KBM-7 (cell line): ENCODE measurements at regions not wholly inside any gene's neighbourhood (a gene's known extent, or its start where the extent isn't known, plus 50 kb on each side); places are given as distances from the start of the nearest gene placed in this dataset.
"Not testable (repeated sequence)": the region's sequence is repeated elsewhere in the genome, so short reads cannot be mapped to it uniquely, and the experiment has no call there.

Experiments
- DNase-seq: peaks from one replicate; pipeline ENCODE4 v3.0.0-alpha.2; 2015
- in situ Hi-C: fragments of 300-500 bp; cut with MboI; formaldehyde crosslinking; loops from 2 replicates; pipeline ENCODE4 v1.14.3; 2020; ENCODE audit warnings: low sequenced_read_pairs, low pct_unique_long_range_greater_than_20kb, mixed read lengths

DNA sequence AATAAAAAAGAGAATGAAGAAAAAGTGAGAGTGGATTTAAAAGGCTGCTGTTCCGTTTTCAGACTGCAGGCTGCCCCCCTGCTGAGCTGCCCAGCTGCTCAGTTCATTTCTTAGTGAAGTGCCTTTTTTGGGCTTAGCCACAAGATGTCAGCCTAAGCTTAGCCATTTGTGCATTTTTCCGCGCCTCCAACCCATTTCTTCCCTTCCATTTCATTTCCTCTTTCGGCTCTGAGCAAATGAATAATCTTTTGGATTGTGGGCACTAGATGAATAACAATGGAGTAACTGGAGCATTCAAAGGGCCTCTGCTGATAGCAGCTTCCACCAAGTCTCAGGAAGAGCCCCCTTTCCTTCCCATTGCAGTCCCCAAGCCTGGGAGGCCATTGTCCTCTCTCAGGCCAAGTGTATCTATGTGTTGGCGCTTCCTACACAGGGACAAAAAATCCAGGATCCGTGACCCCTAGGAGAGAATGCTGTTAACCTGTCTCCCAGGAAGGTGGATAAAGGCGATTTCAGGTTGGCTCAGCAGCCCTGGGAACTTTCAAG is 83.5 kb upstream of the SPTLC3 start:
- DNase-seq: peak; percentile 83
- in situ Hi-C loops: no loop called here

GRCh38 chr20:12925863-12926793 is 82.6 kb upstream of the SPTLC3 start:
- DNase-seq: no peak
- in situ Hi-C loops: no loop called here

DNA sequence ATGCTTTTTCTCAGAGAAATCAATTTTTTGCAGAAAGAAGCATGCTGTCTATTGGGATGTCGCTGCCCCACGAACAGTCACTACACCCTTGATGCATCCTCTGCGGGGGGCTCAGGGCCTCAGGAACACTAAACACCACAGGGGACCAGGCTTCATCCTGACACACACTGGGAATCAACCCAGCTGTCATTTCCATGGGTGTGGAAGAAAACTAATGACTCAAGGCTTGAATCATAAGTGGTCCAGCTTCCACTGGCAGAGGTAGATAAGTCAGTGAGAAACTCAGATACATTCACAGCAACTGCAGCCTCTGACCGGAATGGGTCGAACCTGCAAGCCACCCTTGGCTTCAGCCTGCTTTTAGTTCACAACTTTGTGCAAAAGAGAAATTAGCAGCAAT is 81.3 kb upstream of the SPTLC3 start:
- DNase-seq: no peak
- in situ Hi-C loops: no loop called here

DNA sequence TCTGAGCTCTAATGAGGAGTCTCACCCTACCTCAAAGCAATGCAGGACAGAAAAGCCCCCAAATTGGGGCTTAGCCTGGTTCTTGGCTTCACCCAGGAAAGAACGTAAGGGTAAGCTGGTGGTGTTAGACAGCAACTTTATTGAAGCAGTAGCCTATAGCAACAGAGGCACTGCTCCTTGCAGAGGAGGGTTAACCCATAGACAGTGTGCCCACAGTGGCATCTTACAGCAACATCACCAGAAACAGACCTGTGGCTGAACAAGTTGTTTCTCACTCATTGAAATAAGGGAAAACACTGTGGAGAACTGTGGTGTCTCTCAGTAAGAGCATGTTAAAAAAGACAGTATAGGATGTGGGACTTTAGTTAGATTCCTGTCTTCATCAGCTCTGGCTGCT is 80.4 kb upstream of the SPTLC3 start:
- DNase-seq: no peak
- in situ Hi-C loops: no loop called here

DNA sequence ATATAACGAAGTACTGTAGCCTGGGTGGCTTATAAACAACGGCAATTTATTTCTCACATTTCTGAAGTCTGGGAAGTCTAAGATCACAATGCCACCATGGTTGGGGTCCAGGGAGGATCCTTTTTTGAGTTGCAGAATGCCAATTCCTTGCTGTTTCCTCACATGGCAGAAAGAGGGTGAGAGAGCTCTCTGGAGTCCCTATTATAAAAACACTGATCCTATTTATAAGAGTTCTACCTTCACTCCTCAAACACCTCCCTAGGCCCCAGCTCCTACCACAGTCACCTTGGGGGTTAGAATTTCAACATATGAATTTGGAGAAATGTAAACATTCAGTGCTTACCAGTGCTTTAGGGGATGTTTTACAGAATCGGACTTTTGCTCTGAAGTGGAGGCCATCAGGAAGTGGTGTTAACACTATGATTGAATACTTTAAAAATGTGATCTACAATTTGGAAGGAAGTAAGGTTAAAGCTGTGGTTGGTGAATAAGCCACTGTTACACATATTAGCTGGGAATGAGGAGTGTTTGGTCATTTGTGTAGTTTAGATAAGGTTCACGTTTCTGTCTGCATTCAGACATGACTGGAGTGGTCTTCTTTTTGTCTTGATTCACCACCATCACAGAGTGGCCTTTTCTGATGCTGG is 79.9 kb upstream of the SPTLC3 start:
- in situ Hi-C loops: no loop called here
- DNase-seq: peak; percentile 23

DNA sequence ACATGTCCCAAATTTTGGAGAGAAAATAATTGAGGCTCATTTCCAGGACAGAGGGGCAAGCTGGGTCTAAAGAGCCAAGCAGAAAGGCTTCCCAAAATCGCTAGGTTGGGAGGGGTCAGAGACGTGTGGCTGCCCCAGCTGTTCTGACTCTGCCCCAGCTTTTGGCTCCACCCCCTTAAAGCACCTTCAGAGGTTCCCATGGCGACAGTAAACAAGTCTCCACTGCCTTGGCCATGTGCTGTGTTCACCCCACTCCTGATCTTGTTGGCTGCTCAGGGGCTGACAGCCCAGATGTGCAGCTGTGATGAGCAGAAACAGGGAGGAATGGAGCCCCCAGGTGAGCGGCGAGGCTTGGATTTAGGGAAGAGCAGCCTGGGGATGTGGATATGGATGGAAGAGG is 72.8 kb upstream of the SPTLC3 start:
- DNase-seq: no peak
- in situ Hi-C loops: no loop called here

GRCh38 chr20:12936524-12936923 is 72.2 kb upstream of the SPTLC3 start:
- in situ Hi-C loops: no loop called here

GRCh38 chr20:12941025-12941424 is 67.7 kb upstream of the SPTLC3 start:
- in situ Hi-C loops: no loop called here
- DNase-seq: no peak

More at GRCh38 chr20:12936524-12936923, 72.2 kb upstream of the SPTLC3 start:
- no peak for DNase-seq

GRCh38 chr20:12942123-12942522 is 66.6 kb upstream of the SPTLC3 start:
- in situ Hi-C loops: no loop called here
- DNase-seq: no peak

GRCh38 chr20:12946789-12947188 is 62.0 kb upstream of the SPTLC3 start:
- no peak for DNase-seq
- in situ Hi-C loops: no loop called here

DNA sequence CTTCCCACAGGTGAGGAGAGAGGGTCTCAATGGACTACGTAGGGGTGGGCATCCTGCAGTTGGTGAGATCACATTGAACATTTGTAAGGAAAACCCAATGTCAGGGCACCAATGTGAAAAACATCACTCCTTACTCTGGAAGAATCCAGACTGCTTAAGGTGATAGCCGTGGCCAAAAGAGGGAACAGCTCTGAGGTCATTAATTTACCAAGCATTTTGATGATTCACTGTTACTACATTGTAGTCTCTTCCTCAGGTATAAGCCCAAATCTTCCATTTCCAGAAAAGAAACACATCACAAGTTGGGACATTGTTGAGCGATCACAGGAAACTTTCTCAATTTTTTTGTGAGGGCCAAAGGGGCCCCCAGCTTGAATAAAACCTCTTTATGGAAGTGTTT is 61.1 kb upstream of the SPTLC3 start:
- in situ Hi-C loops: no loop called here
- DNase-seq: no peak

- in situ Hi-C loops: no loop called here
These were observed 59.3 kb upstream of the SPTLC3 start for GRCh38 chr20:12949429-12949980.

GRCh38 chr20:12954254-12954653 is 54.5 kb upstream of the SPTLC3 start:
- in situ Hi-C loops, DNase-seq: not testable (repeated sequence)

More at GRCh38 chr20:12949429-12949980, 59.3 kb upstream of the SPTLC3 start:
- no peak for DNase-seq

DNA sequence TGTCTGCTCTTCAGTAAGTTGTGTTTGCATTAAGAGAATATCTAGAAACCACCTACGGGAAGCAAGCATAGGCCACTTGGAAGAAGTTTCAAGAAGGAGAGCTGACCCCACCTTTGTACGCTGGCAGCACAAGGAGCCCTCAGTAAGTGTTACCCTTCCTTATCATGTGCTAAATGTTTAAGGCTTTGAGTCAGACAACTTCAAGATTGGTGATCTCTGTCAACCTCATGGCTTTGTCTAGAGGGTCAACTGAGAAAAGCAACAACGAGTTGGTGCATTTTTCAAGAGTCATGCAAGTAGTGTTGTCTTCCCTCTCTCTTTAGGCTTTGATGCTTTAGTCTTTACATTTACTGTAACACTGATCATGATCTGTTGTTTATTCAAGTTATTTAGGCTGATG is 53.2 kb upstream of the SPTLC3 start:
- in situ Hi-C loops: no loop called here
- no peak for DNase-seq

- DNase-seq: no peak
- in situ Hi-C loops: no loop called here
These were observed 52.5 kb upstream of the SPTLC3 start for GRCh38 chr20:12956303-12956702.

- DNase-seq: no peak
- in situ Hi-C loops: no loop called here
These were observed 50.8 kb upstream of the SPTLC3 start for GRCh38 chr20:12957968-12958367.
